ENCODE measurements at regions not wholly inside any gene's neighbourhood (a gene's known extent, or its start where the extent isn't known, plus 50 kb on each side); places are given as distances from the start of the nearest gene placed in this dataset.

- DNase-seq (ENCODE audit: extremely low spot score, unreplicated experiment) = no peak
- H3K27me3 Mint-ChIP-seq = no peaks in the 10 kb centered on the region
- no peaks in the 10 kb centered on the region for H3K36me3 Mint-ChIP-seq
- no peak overlapping the region for H3K4me3 Mint-ChIP-seq
- TF ChIP-seq, protein P1, sequence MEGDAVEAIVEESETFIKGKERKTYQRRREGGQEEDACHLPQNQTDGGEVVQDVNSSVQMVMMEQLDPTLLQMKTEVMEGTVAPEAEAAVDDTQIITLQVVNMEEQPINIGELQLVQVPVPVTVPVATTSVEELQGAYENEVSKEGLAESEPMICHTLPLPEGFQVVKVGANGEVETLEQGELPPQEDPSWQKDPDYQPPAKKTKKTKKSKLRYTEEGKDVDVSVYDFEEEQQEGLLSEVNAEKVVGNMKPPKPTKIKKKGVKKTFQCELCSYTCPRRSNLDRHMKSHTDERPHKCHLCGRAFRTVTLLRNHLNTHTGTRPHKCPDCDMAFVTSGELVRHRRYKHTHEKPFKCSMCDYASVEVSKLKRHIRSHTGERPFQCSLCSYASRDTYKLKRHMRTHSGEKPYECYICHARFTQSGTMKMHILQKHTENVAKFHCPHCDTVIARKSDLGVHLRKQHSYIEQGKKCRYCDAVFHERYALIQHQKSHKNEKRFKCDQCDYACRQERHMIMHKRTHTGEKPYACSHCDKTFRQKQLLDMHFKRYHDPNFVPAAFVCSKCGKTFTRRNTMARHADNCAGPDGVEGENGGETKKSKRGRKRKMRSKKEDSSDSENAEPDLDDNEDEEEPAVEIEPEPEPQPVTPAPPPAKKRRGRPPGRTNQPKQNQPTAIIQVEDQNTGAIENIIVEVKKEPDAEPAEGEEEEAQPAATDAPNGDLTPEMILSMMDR (conservative IDR thresholded peaks at IDR 0.05) = no peak
- no peaks in the 10 kb centered on the region for H3K4me1 Mint-ChIP-seq (ENCODE audit: unreplicated experiment)
- H3K9me3 Mint-ChIP-seq = no peaks in the 10 kb centered on the region
- no peak overlapping the region for H3K27ac Mint-ChIP-seq
Measured at GRCh38 chr4:162366146-162366545, 202.3 kb upstream of the FSTL5 start.

DNA sequence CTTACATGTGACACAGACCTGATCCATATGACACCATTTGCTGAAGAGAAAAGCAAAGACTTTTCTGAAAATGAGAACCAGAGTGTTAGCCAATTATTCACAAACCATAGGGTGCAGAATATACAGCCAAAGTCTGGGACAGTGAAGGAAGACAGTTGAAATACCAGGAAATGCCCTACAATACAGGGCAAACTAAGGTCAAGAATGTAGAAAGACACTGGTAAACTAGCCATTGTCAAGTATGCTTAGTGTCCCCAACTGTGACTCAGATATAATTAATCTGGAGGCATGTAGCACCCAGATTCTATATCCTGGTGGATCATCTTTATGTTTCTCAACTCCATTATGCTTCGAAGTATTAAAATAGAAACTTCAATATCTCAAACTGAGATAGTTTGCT lies 200.9 kb upstream of the FSTL5 start:
- Mint-ChIP-seq H3K27ac (no peak overlapping the region), H3K4me3 (no peak overlapping the region), H3K27me3 (no peaks in the 10 kb centered on the region), H3K9me3 (no peaks in the 10 kb centered on the region), H3K4me1 (ENCODE audit: unreplicated experiment) (no peaks in the 10 kb centered on the region), H3K36me3 (no peaks in the 10 kb centered on the region)
- TF ChIP-seq, protein P1 (conservative IDR thresholded peaks at IDR 0.05) = no peak
- DNase-seq (ENCODE audit: extremely low spot score, unreplicated experiment) = no peak

DNA sequence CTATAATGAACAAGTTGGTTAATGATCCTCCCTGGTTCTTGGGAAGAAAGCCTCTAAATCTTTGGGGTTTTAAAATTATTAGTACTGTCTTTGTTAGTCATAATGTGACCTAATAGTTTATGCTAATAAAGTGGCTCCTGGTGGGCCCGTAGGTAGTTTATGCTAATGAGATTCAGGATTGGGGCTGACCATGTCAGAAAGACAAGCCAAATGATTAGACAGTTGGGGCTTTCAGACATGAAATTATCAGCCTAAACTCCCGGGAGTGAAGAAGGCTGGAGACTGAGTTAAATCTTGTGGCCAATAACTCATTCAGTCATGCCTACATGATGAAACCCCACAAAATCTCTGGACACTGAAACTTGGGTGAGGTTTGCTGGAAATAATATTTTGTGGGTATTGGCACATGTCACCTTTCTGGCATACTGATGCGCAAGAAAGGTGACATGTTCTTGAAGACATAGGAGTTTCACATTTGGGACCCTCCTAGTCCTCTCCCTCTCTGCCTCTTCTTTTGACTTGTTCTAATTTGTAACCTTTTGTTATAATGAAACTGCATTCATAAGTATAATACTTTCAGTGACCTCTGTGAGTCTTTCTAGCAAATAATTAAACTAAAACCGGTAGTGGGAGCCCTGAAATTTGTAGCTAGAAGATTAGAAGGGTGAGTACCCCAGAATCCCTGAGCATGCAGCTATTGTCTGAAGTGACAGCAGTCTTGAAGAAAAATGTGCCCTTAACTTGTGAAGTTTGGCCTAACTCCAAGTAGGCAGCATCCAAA lies 196.8 kb upstream of the FSTL5 start:
- Mint-ChIP-seq H3K4me1 (ENCODE audit: unreplicated experiment) (no peaks in the 10 kb centered on the region), H3K4me3 (no peak overlapping the region), H3K27me3 (peaks cover 3% of the 10 kb centered on the region), H3K36me3 (no peaks in the 10 kb centered on the region), H3K27ac (no peak overlapping the region), H3K9me3 (no peaks in the 10 kb centered on the region)
- TF ChIP-seq, protein P1 (conservative IDR thresholded peaks at IDR 0.05) = no peak
- no peak for DNase-seq (ENCODE audit: extremely low spot score, unreplicated experiment)

DNA sequence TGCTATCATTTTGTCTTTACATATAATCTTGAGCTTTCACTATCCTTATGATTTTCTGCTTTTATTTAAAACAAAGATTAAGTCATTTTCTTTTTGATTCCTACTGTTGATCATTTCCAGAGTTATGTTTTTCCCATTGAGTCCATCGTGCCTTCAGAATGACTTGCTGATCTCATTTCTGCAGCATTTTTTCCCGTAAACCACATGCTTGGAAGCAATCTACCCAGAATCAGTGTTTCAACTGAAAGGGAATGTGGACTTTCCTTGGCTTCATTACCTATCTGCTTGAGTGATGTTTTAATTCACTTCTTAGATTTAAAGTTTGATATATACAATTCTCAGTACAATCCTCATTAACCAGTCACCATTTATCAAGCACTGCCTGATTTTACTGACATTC lies 192.4 kb upstream of the FSTL5 start:
- TF ChIP-seq, protein P1 (conservative IDR thresholded peaks at IDR 0.05) = no peak
- DNase-seq (ENCODE audit: extremely low spot score, unreplicated experiment) = no peak
- Mint-ChIP-seq H3K27me3 (peaks cover 3% of the 10 kb centered on the region), H3K27ac (no peak overlapping the region), H3K36me3 (no peaks in the 10 kb centered on the region), H3K4me1 (ENCODE audit: unreplicated experiment) (no peaks in the 10 kb centered on the region), H3K4me3 (no peak overlapping the region), H3K9me3 (no peaks in the 10 kb centered on the region)

DNA sequence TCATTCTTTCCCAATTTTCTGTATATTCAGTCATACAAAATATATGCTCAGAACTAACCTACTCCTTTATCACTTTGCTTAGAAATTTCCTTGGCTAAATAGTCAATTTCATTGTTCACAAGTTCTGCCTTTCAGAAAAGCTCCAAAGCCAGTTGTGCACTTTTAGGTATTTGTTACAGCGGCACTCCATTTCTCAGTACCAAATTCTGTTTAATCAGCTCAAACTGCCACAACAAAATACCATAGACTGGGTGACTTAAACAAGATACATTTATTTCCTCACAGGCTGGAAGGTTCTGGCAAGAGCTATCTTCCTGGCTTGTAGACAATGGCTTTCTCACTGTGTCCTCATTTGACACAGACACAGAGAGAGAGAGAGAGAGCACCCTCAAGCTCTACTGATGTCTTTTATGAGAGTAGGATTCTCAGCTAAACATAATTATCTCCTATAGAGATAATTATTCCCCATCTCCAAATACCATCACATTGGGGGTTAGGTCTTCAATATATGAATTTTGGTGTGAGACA lies 188.8 kb upstream of the FSTL5 start:
- no peaks in the 10 kb centered on the region for H3K4me1 Mint-ChIP-seq (ENCODE audit: unreplicated experiment)
- H3K27me3 Mint-ChIP-seq = peaks cover 3% of the 10 kb centered on the region
- DNase-seq (ENCODE audit: extremely low spot score, unreplicated experiment) = no peak
- TF ChIP-seq, protein P1 (conservative IDR thresholded peaks at IDR 0.05) = no peak
- no peak overlapping the region for H3K27ac Mint-ChIP-seq
- H3K9me3 Mint-ChIP-seq = no peaks in the 10 kb centered on the region
- H3K36me3 Mint-ChIP-seq = no peaks in the 10 kb centered on the region
- H3K4me3 Mint-ChIP-seq = no peak overlapping the region

Measured in type B pancreatic cell (in vitro differentiated cells).